HFFc6 (cell line): ENCODE measurements at regions not wholly inside any gene's neighbourhood (a gene's known extent, or its start where the extent isn't known, plus 50 kb on each side); places are given as distances from the start of the nearest gene placed in this dataset.

Source experiments
- DNase-seq: peaks from one replicate; pipeline ENCODE4 v3.0.0-alpha.2; 2018
- H3K27ac Mint-ChIP-seq: 2 replicates; pipeline ENCODE4 v1.8.0; 2020; ENCODE audit warnings: mild to moderate bottlenecking, mixed read lengths
- H3K27me3 Mint-ChIP-seq: 2 replicates; pipeline ENCODE4 v1.8.0; 2021; ENCODE audit warnings: mild to moderate bottlenecking, moderate library complexity, mixed read lengths; ENCODE audit not compliant: insufficient read depth
- H3K36me3 Mint-ChIP-seq: 2 replicates; pipeline ENCODE4 v1.8.0; 2021; ENCODE audit warnings: low read depth, mixed read lengths
- H3K4me1 Mint-ChIP-seq: 2 replicates; pipeline ENCODE4 v1.8.0; 2020; ENCODE audit warnings: low read depth, mixed read lengths
- H3K4me3 Mint-ChIP-seq: 2 replicates; pipeline ENCODE4 v1.8.0; 2020; ENCODE audit warnings: mild to moderate bottlenecking, moderate library complexity, mixed read lengths
- H3K9me3 Mint-ChIP-seq: 2 replicates; pipeline ENCODE4 v1.8.0; 2020; ENCODE audit warnings: mild to moderate bottlenecking, mixed read lengths
- TF ChIP-seq, protein P1 (sequence below): fragments of 200-600 bp; sonication (generic); IDR thresholded peaks from 2 replicates; pipeline ENCODE4 v1.5.0; 2021; ENCODE audit warnings: antibody characterized with exemption, mild to moderate bottlenecking

- Mint-ChIP-seq H3K9me3 (peaks cover 62% of the 10 kb centered on the region), H3K27ac (no peak overlapping the region), H3K4me1 (no peaks in the 10 kb centered on the region), H3K27me3 (peaks cover 3% of the 10 kb centered on the region; the same call in 1 of the 2 replicates), H3K4me3 (no peak overlapping the region), H3K36me3 (no peaks in the 10 kb centered on the region)
- TF ChIP-seq, protein P1, sequence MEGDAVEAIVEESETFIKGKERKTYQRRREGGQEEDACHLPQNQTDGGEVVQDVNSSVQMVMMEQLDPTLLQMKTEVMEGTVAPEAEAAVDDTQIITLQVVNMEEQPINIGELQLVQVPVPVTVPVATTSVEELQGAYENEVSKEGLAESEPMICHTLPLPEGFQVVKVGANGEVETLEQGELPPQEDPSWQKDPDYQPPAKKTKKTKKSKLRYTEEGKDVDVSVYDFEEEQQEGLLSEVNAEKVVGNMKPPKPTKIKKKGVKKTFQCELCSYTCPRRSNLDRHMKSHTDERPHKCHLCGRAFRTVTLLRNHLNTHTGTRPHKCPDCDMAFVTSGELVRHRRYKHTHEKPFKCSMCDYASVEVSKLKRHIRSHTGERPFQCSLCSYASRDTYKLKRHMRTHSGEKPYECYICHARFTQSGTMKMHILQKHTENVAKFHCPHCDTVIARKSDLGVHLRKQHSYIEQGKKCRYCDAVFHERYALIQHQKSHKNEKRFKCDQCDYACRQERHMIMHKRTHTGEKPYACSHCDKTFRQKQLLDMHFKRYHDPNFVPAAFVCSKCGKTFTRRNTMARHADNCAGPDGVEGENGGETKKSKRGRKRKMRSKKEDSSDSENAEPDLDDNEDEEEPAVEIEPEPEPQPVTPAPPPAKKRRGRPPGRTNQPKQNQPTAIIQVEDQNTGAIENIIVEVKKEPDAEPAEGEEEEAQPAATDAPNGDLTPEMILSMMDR, result no peak
- DNase-seq, result no peak
These were observed 316.4 kb downstream of the MCTP2 start for GRCh38 chr15:94547711-94548110.

DNA sequence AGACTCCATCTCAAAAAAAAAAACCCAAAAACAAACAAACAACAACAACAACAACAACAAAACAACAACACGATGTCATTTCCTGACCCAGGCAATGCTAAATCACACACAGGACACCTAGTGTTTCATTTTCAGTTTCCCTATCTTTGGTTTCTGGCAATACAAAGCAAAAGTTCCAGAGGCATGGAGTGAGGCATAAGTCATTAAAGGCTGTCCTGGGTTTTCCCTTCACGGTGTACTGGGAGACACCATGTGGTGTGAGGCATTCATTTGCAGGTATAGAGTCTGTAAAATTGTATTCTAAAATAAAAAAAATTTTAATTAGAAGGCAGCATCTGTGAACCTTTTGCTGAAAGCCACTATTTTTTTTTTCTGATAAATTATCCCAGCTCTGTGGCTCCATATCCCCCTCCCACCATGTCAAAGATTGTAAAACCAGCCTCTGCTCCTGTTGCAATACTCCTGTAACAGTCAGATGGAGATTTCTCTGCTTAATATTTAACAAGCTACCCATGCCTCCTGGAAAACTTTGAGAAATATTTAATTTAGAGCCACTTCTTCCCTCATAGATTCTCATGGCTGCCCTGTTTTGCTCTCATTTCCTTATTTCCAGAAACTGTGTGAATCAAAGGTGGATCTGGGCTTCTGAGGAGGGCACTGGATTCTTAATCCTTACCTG is 324.6 kb downstream of the MCTP2 start:
- Mint-ChIP-seq H3K36me3 (no peaks in the 10 kb centered on the region), H3K27me3 (peaks cover 3% of the 10 kb centered on the region; the same call in 1 of the 2 replicates), H3K4me1 (no peaks in the 10 kb centered on the region), H3K9me3 (peaks cover 55% of the 10 kb centered on the region), H3K4me3 (no peak overlapping the region), H3K27ac (no peak overlapping the region)
- TF ChIP-seq, protein P1, result no peak
- DNase-seq, result no peak

GRCh38 chr15:94561036-94561689 is 329.8 kb downstream of the MCTP2 start:
- Mint-ChIP-seq H3K27ac (no peak overlapping the region), H3K27me3 (no peaks in the 10 kb centered on the region), H3K9me3 (peaks cover 49% of the 10 kb centered on the region), H3K36me3 (no peaks in the 10 kb centered on the region), H3K4me1 (no peaks in the 10 kb centered on the region), H3K4me3 (no peak overlapping the region)
- DNase-seq, result no peak
- TF ChIP-seq, protein P1, result no peak

GRCh38 chr15:94563456-94563855 is 332.1 kb downstream of the MCTP2 start:
- Mint-ChIP-seq H3K4me3 (no peak overlapping the region), H3K4me1 (no peaks in the 10 kb centered on the region), H3K9me3 (peaks cover 42% of the 10 kb centered on the region), H3K36me3 (no peaks in the 10 kb centered on the region), H3K27me3 (no peaks in the 10 kb centered on the region), H3K27ac (no peak overlapping the region)
- no peak for DNase-seq
- TF ChIP-seq, protein P1, result no peak

- H3K9me3 Mint-ChIP-seq, result peaks cover 35% of the 10 kb centered on the region
- DNase-seq, result no peak
- H3K4me3 Mint-ChIP-seq, result no peak overlapping the region
- H3K36me3 Mint-ChIP-seq, result no peaks in the 10 kb centered on the region; the same call in 1 of the 2 replicates
- H3K4me1 Mint-ChIP-seq, result no peaks in the 10 kb centered on the region
- TF ChIP-seq, protein P1, result peak; percentile 60
- no peak overlapping the region for H3K27ac Mint-ChIP-seq
- peaks cover 1% of the 10 kb centered on the region for H3K27me3 Mint-ChIP-seq
These were observed 345.6 kb downstream of the MCTP2 start for GRCh38 chr15:94576889-94577533.
